WTC11 (cell line): ENCODE measurements at regions not wholly inside any gene's neighbourhood (a gene's known extent, or its start where the extent isn't known, plus 50 kb on each side); places are given as distances from the start of the nearest gene placed in this dataset.

Experiments
- CTCF ChIP-seq: fragments of 200-600 bp; IDR thresholded peaks from 2 replicates; pipeline ENCODE4 v1.8.0; 2022; ENCODE audit warnings: antibody characterized with exemption
- NFATC4 ChIP-seq: fragments of 250-450 bp; sonication (Bioruptor Pico); IDR thresholded peaks from 2 replicates; pipeline ENCODE4 v1.9.0; 2021; ENCODE audit warnings: mild to moderate bottlenecking
- NFYB ChIP-seq: sonication (generic); formaldehyde crosslinking; conservative IDR thresholded peaks from 2 replicates; pipeline ENCODE4 v1.8.0; 2022; ENCODE audit warnings: low read depth, missing genetic modification reagents
- NR3C1 ChIP-seq: sonication (generic); formaldehyde crosslinking; conservative IDR thresholded peaks from 2 replicates; pipeline ENCODE4 v1.8.1; 2023; ENCODE audit warnings: low read depth, mild to moderate bottlenecking, missing genetic modification reagents
- SOX15 ChIP-seq: fragments of 250-450 bp; sonication (Bioruptor Pico); IDR thresholded peaks from 2 replicates; pipeline ENCODE4 v1.9.0; 2021; ENCODE audit warnings: mild to moderate bottlenecking
- ZNF532 ChIP-seq: fragments of 250-450 bp; sonication (Bioruptor Pico); IDR thresholded peaks from 2 replicates; pipeline ENCODE4 v1.9.0; 2021; ENCODE audit warnings: mild to moderate bottlenecking, borderline replicate concordance
- TF ChIP-seq, protein P1 (sequence below): sonication (generic); formaldehyde crosslinking; IDR thresholded peaks from 2 replicates; pipeline ENCODE4 v1.8.1; 2022; ENCODE audit warnings: low read depth, missing genetic modification reagents, borderline replicate concordance

GRCh38 chr1:30014031-30014430, 709.4 kb downstream of the MATN1 start:
- TF ChIP-seq NFATC4 (CRISPR knock-in tag) (no peak), SOX15 (no peak), NR3C1 (CRISPR knock-in tag) (no peak), CTCF (no peak), ZNF532 (CRISPR knock-in tag) (no peak), NFYB (CRISPR knock-in tag) (no peak)
- TF ChIP-seq, protein P1, sequence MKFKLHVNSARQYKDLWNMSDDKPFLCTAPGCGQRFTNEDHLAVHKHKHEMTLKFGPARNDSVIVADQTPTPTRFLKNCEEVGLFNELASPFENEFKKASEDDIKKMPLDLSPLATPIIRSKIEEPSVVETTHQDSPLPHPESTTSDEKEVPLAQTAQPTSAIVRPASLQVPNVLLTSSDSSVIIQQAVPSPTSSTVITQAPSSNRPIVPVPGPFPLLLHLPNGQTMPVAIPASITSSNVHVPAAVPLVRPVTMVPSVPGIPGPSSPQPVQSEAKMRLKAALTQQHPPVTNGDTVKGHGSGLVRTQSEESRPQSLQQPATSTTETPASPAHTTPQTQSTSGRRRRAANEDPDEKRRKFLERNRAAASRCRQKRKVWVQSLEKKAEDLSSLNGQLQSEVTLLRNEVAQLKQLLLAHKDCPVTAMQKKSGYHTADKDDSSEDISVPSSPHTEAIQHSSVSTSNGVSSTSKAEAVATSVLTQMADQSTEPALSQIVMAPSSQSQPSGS (CRISPR knock-in tag): no peak
